H9 (cell line): ENCODE measurements at regions not wholly inside any gene's neighbourhood (a gene's known extent, or its start where the extent isn't known, plus 50 kb on each side); places are given as distances from the start of the nearest gene placed in this dataset.

Experiments
- DNase-seq: peaks from one replicate; pipeline ENCODE4 v3.0.0-alpha.2; 2017
- H2AFZ ChIP-seq: one replicate; pipeline ENCODE4 v1.6.1; 2013; ENCODE audit warnings: mild to moderate bottlenecking, low read length, control low read depth, moderate library complexity
- H2AK5ac ChIP-seq: 2 replicates; pipeline ENCODE4 v1.6.1; 2013; ENCODE audit warnings: low read length, control low read depth, mixed read lengths; ENCODE audit not compliant: insufficient read length
- H2BK120ac ChIP-seq: one replicate; pipeline ENCODE4 v1.6.1; 2013; ENCODE audit warnings: low read depth, mild to moderate bottlenecking, low read length, control low read depth, inconsistent platforms; ENCODE audit not compliant: poor library complexity, severe bottlenecking
- H2BK12ac ChIP-seq: 2 replicates; pipeline ENCODE4 v1.6.1; 2013; ENCODE audit warnings: low read length, control low read depth, mixed read lengths, low read depth; ENCODE audit not compliant: insufficient read length
- H2BK15ac ChIP-seq: 2 replicates; pipeline ENCODE4 v1.6.1; 2013; ENCODE audit warnings: low read depth, low read length, control low read depth
- H2BK20ac ChIP-seq: one replicate; pipeline ENCODE4 v1.6.1; 2013; ENCODE audit warnings: low read depth, mild to moderate bottlenecking, low read length, control low read depth, inconsistent platforms; ENCODE audit not compliant: poor library complexity, severe bottlenecking
- H2BK5ac ChIP-seq: 2 replicates; pipeline ENCODE4 v1.6.1; 2013; ENCODE audit warnings: low read length, control low read depth, mixed read lengths; ENCODE audit not compliant: insufficient read length
- H3K14ac ChIP-seq: 2 replicates; pipeline ENCODE4 v1.6.1; 2013; ENCODE audit warnings: low read length, control low read depth; ENCODE audit not compliant: insufficient read depth
- H3K18ac ChIP-seq: 2 replicates; pipeline ENCODE4 v1.6.1; 2013; ENCODE audit warnings: low read depth, mild to moderate bottlenecking, mixed read lengths, low read length, control low read depth; ENCODE audit not compliant: insufficient read length
- H3K23ac ChIP-seq: 2 replicates; pipeline ENCODE4 v1.6.1; 2013; ENCODE audit warnings: low read length, control low read depth, mixed read lengths, low read depth; ENCODE audit not compliant: insufficient read length
- H3K23me2 ChIP-seq: 2 replicates; pipeline ENCODE4 v1.6.1; 2013; ENCODE audit warnings: low read depth, mild to moderate bottlenecking, mixed read lengths, low read length, control low read depth; ENCODE audit not compliant: insufficient read length, poor library complexity, severe bottlenecking
- H3K27ac ChIP-seq: 2 replicates; pipeline ENCODE4 v1.5.1; 2013; ENCODE audit warnings: low read length, control low read depth, mixed read lengths, low read depth; ENCODE audit not compliant: insufficient read length
- H3K27me3 ChIP-seq: 2 replicates; pipeline ENCODE4 v1.6.1; 2013; ENCODE audit warnings: low read length, control low read depth, inconsistent platforms; ENCODE audit not compliant: insufficient read depth
- H3K4ac ChIP-seq: 2 replicates; pipeline ENCODE4 v1.6.1; 2013; ENCODE audit warnings: low read depth, mild to moderate bottlenecking, control low read depth, inconsistent platforms, low read length, moderate library complexity
- H3K4me1 ChIP-seq: 2 replicates; pipeline ENCODE4 v1.6.1; 2013; ENCODE audit warnings: low read length, control low read depth, inconsistent platforms; ENCODE audit not compliant: insufficient read depth
- H3K4me2 ChIP-seq: 2 replicates; pipeline ENCODE4 v1.6.1; 2013; ENCODE audit warnings: low read length, control low read depth, mixed read lengths; ENCODE audit not compliant: insufficient read length, insufficient read depth
- H3K56ac ChIP-seq: 2 replicates; pipeline ENCODE4 v1.6.1; 2013; ENCODE audit warnings: low read depth, mild to moderate bottlenecking, mixed read lengths, low read length, control low read depth; ENCODE audit not compliant: insufficient read length
- H3K79me1 ChIP-seq: 2 replicates; pipeline ENCODE4 v1.6.1; 2013; ENCODE audit warnings: low read depth, mild to moderate bottlenecking, moderate library complexity, low read length, control low read depth, inconsistent platforms; ENCODE audit not compliant: insufficient read depth, poor library complexity, severe bottlenecking
- H3K79me2 ChIP-seq: 2 replicates; pipeline ENCODE4 v1.6.1; 2013; ENCODE audit warnings: low read length, control low read depth, inconsistent platforms; ENCODE audit not compliant: insufficient read depth
- H3K9ac ChIP-seq: 2 replicates; pipeline ENCODE4 v1.6.1; 2013; ENCODE audit warnings: low read length, control low read depth, mixed read lengths; ENCODE audit not compliant: insufficient read length; ENCODE audit errors: extremely low read depth
- H3K9me3 ChIP-seq: one replicate; pipeline ENCODE4 v1.6.1; 2013; ENCODE audit warnings: low read depth, low read length, inconsistent platforms; ENCODE audit not compliant: control insufficient read depth
- H3T11ph ChIP-seq: one replicate; pipeline ENCODE4 v1.6.1; 2013; ENCODE audit warnings: mild to moderate bottlenecking, low read length, control low read depth, inconsistent platforms
- H4K20me1 ChIP-seq: one replicate; pipeline ENCODE4 v1.6.1; 2013; ENCODE audit not compliant: control insufficient read depth, insufficient read length, insufficient read depth
- H4K5ac ChIP-seq: 2 replicates; pipeline ENCODE4 v1.6.1; 2013; ENCODE audit warnings: low read depth, mild to moderate bottlenecking, mixed read lengths, low read length, control low read depth; ENCODE audit not compliant: insufficient read length
- H4K8ac ChIP-seq: replicated peaks from 2 replicates; pipeline ENCODE4 v1.6.1; 2013; ENCODE audit warnings: low read length, control low read depth, mixed read lengths, low read depth; ENCODE audit not compliant: insufficient read length
- H4K91ac ChIP-seq: 2 replicates; pipeline ENCODE4 v1.6.1; 2013; ENCODE audit warnings: low read depth, mild to moderate bottlenecking, moderate library complexity, mixed read lengths, low read length, control low read depth; ENCODE audit not compliant: insufficient read length
- H3K27ac Mint-ChIP-seq, 3 experiments: 2 replicates in 2 of 3; 3 replicates in 1 of 3; pipeline ENCODE4 v1.8.0; 2020 to 2021; ENCODE audit warnings: mixed read lengths in 3 of 3, mild to moderate bottlenecking in 1 of 3, moderate library complexity in 1 of 3
- H3K27me3 Mint-ChIP-seq: 2 replicates; pipeline ENCODE4 v1.8.0; 2021; ENCODE audit warnings: low read depth, mild to moderate bottlenecking, moderate library complexity, mixed read lengths
- H3K36me3 Mint-ChIP-seq, 3 experiments: 2 replicates in 2 of 3; 3 replicates in 1 of 3; pipeline ENCODE4 v1.8.0; 2020 to 2021; ENCODE audit warnings: low read depth in 3 of 3, mixed read lengths in 3 of 3; ENCODE audit not compliant: insufficient read depth in 1 of 3
- H3K4me1 Mint-ChIP-seq, 2 experiments: 2 replicates each; pipeline ENCODE4 v1.8.0; 2020; ENCODE audit warnings: mixed read lengths in 2 of 2
- H3K4me3 Mint-ChIP-seq, 2 experiments: 2 replicates in 1 of 2; 3 replicates in 1 of 2; pipeline ENCODE4 v1.8.0; 2020 to 2021; ENCODE audit warnings: mild to moderate bottlenecking in 2 of 2, mixed read lengths in 2 of 2, moderate library complexity in 1 of 2
- H3K9me3 Mint-ChIP-seq, 2 experiments: 2 replicates in 1 of 2; 3 replicates in 1 of 2; pipeline ENCODE4 v1.8.0; 2020; ENCODE audit warnings: mild to moderate bottlenecking in 2 of 2, mixed read lengths in 2 of 2, moderate library complexity in 1 of 2
- CTCF ChIP-seq: fragments of 200-600 bp; sonication (generic); conservative IDR thresholded peaks from 3 replicates; pipeline ENCODE4 v1.8.0; 2021; ENCODE audit warnings: antibody characterized with exemption, mild to moderate bottlenecking
- WGBS: extraction: QIAGEN DNeasy Blood & Tissue Kit; methylation state at CpG from one replicate; pipeline ENCODE4 v1.1.7; 2013; ENCODE audit warnings: missing lambda C conversion rate, low lambda C conversion rate, mixed read lengths; ENCODE audit not compliant: insufficient read length; ENCODE audit errors: extremely low coverage; 5-methylcytosine and 5-hydroxymethylcytosine counted together

- Mint-ChIP-seq H3K36me3 (no peaks in the 10 kb centered on the region; a peak in 1 of 7 replicates), H3K4me3 (no peak overlapping the region), H3K27me3 (no peaks in the 10 kb centered on the region), H3K4me1 (peaks cover 27 to 31% of the 10 kb centered on the region in 2 experiments), H3K9me3 (no peaks in the 10 kb centered on the region), H3K27ac (peak overlapping the region; percentile 63 to 98 (median 78); a peak in 5 of 7 replicates)
- Histone ChIP-seq H3K27me3 (no peaks in the 10 kb centered on the region), H2BK20ac (no peak overlapping the region), H3K23ac (no peak overlapping the region), H3K27ac (no peak overlapping the region), H2BK5ac (no peak overlapping the region), H2AFZ (no peak overlapping the region), H3K18ac (no peak overlapping the region), H4K20me1 (no peaks in the 10 kb centered on the region), H2BK120ac (peak overlapping the region; percentile 48), H2BK12ac (no peak overlapping the region), H3K9ac (no peak overlapping the region), H3K4me1 (peaks cover 2% of the 10 kb centered on the region; the same call in 1 of the 2 replicates), H4K91ac (no peak overlapping the region), H3K4me2 (no peak overlapping the region), H2BK15ac (no peak overlapping the region), H2AK5ac (no peak overlapping the region), H3K14ac (no peak overlapping the region), H3K9me3 (no peaks in the 10 kb centered on the region), H3K79me1 (no peaks in the 10 kb centered on the region), H4K5ac (no peak overlapping the region), H4K8ac (no peak overlapping the region), H3K56ac (no peak overlapping the region), H3K23me2 (no peaks in the 10 kb centered on the region), H3T11ph (no peak overlapping the region), H3K4ac (no peak overlapping the region), H3K79me2 (no peaks in the 10 kb centered on the region)
- no peak for TF ChIP-seq CTCF
- DNase-seq: no peak
- WGBS: no CpG with 5 or more reads among the region's 8 CpGs
Measured at GRCh38 chr5:166881802-166882201, 1409.6 kb upstream of the WWC1 start.
